Mucosa of rectum (tissue), 2 donors: ENCODE measurements at regions not wholly inside any gene's neighbourhood (a gene's known extent, or its start where the extent isn't known, plus 50 kb on each side); places are given as distances from the start of the nearest gene placed in this dataset.

Experiments used
- H3K27ac ChIP-seq, 2 donors: one replicate each; pipeline ENCODE4 v1.7.0; 2013; ENCODE audit warnings: inconsistent platforms in 2 of 2, low read depth in 2 of 2, low read length in 2 of 2
- H3K27me3 ChIP-seq, 2 donors: one replicate each; pipeline ENCODE4 v1.7.0; 2013; ENCODE audit warnings: low read length in 2 of 2; ENCODE audit not compliant: control insufficient read depth in 2 of 2, insufficient read depth in 2 of 2
- H3K36me3 ChIP-seq, 2 donors: one replicate each; pipeline ENCODE4 v1.7.0; 2013; ENCODE audit warnings: low read length in 2 of 2; ENCODE audit not compliant: control insufficient read depth in 2 of 2, insufficient read depth in 2 of 2
- H3K4me1 ChIP-seq, 2 donors: one replicate each; pipeline ENCODE4 v1.7.0; 2013; ENCODE audit warnings: low read length in 2 of 2, mild to moderate bottlenecking in 1 of 2; ENCODE audit not compliant: control insufficient read depth in 2 of 2, insufficient read depth in 2 of 2
- H3K4me3 ChIP-seq, 2 donors: one replicate each; pipeline ENCODE4 v1.7.0; 2013; ENCODE audit warnings: low read length in 2 of 2
- H3K9ac ChIP-seq, 2 donors: one replicate each; pipeline ENCODE4 v1.7.0; 2013; ENCODE audit warnings: low read length in 2 of 2, low read depth in 1 of 2, mild to moderate bottlenecking in 1 of 2
- H3K9me3 ChIP-seq, 2 donors: one replicate each; pipeline ENCODE4 v1.7.0; 2013; ENCODE audit warnings: low read length in 2 of 2; ENCODE audit not compliant: control insufficient read depth in 2 of 2
- donor health status: healthy.
- donor health status: Normal muscosa, but diverticular disease.

- Histone ChIP-seq H3K27ac (no peak overlapping the region), H3K9ac (no peak overlapping the region), H3K4me3 (no peak overlapping the region), H3K4me1 (peaks cover 0 to 8% of the 10 kb centered on the region in 2 donors), H3K36me3 (no peaks in the 10 kb centered on the region), H3K27me3 (no peaks in the 10 kb centered on the region), H3K9me3 (no peaks in the 10 kb centered on the region)
Observed at GRCh38 chr6:63517221-63517620, 55.1 kb upstream of the LOC128125822 start.

- Histone ChIP-seq H3K27ac (no peak overlapping the region), H3K9ac (no peak overlapping the region), H3K4me3 (no peak overlapping the region), H3K36me3 (no peaks in the 10 kb centered on the region), H3K27me3 (no peaks in the 10 kb centered on the region), H3K4me1 (peaks cover 0 to 3% of the 10 kb centered on the region in 2 donors), H3K9me3 (no peaks in the 10 kb centered on the region)
Observed at GRCh38 chr6:63521475-63522210, 50.6 kb upstream of the LOC128125822 start.
